HL-60/S4 treated with phorbol 12-myristate 13-acetate at 8.2 ng/mL for 4 days and 3 days (cell line): ENCODE measurements at regions not wholly inside any gene's neighbourhood (a gene's known extent, or its start where the extent isn't known, plus 50 kb on each side); places are given as distances from the start of the nearest gene placed in this dataset.
"Not testable (repeated sequence)": the region's sequence is repeated elsewhere in the genome, so short reads cannot be mapped to it uniquely, and the experiment has no call there.

Experiments
- in situ Hi-C: fragments of 300-500 bp; cut with MboI; formaldehyde crosslinking; loops from 2 replicates; pipeline ENCODE4 v1.15.0; 2022; ENCODE audit warnings: low sequenced_read_pairs

DNA sequence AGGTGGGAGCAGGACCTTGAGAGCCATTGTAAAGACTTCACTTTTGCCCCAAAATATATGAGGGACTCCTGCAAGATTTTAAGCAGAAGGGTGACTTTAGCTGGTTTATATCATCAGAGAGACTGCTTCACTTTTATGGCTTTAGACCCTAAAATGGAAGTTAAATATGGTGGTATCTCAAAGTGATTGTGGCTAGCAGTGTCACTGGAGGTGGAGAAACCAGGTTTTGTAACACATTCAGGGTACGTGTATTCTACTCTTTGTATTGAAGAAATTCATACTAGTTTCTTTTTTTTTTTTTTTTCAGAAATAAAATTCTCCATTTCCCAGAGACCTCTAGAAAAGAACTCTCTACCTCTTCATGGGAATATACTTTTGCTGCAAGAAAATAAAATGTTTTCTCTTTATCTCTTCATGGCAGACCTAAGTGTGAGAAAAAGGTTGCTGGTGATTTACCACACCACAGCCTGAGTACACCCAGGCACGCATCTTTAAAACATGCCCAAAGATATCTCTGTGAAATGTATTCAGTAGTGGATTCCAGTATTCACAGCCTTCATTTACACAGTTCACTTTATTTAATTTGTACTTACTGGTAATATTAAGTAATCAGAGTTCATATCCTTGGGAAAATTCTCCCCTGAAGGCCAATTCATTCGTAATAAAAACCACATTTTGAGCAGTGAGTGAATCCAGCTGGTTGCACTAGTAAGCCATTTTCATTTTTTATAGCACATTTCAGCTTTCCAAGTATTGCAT, 74.3 kb upstream of the GUCY1A1 start:
- in situ Hi-C loops, result no loop called here

DNA sequence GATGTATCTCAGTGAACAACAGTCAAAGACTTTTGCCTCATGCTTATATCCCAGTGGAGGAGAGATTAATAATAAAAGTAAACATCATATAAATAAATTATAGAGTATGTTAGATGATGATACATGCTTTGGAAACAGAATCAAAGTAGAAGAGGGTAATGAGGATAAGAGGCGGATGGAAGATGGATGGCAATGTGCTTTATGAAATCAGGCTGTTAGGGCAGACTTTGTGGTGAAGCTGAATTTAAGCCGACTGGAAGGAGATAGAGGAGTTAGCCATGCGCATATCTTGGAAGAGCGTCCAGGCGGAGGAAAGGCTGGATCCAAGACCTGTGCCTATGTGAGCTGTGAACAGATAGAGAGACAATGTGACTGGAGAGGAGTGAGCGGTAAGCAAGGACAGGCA, 74.9 kb upstream of the GUCY1A1 start:
- in situ Hi-C loops, result no loop called here

DNA sequence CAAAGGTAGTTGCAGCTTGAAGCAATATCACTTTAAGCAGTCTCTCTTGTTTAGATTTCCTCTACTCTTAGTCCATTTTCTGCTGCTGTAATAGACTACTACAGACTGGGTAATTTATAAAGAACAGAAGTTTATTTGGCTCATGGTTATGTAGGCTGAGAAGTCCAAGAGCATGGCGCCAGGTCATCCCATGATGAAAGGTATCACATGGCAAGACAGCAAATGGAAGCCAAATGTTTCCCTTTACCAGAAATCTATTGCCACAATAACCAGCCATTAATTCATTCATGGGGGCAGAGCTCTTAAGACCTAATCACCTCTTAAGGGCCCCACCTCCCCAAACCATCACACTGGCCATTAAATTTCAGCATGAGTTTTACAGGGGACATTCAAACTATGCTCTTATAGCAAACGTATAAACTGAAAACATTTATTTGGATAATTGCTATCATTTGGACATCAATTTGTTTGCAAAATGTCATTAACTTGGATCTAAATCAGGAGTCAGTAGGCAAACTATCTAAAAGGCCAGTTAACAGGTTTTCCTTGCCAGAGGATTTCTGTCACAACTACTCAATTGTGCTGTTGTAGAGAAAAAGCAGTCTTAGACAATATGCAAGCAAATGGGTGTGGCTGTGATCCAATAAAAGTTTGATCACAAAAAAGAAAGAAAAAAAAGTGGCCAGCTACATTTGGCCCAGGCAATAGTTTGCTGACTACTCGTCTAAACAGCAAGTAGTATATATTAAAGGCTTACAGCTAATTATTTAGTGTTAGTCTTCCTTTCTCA, 75.7 kb upstream of the GUCY1A1 start:
- in situ Hi-C loops, result no loop called here

DNA sequence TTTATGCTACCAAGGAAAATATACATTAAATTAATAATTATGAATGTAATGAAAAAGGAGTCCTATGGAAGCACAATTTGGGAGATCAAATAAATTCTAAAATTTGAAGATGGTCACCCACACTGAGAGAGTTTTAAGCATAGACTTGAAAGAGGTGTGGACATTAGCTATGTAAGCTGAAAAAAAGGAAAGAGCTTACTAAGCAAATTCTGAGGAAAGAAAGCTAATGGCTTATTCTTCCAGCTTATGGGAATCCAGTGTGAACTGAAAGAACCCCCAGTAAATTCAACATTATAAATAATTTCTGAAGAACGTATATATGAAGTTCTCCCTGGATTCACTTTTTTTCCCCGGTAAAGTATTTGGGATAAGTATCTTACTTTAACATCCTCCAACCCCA, 78.2 kb upstream of the GUCY1A1 start:
- in situ Hi-C loops, result no loop called here

DNA sequence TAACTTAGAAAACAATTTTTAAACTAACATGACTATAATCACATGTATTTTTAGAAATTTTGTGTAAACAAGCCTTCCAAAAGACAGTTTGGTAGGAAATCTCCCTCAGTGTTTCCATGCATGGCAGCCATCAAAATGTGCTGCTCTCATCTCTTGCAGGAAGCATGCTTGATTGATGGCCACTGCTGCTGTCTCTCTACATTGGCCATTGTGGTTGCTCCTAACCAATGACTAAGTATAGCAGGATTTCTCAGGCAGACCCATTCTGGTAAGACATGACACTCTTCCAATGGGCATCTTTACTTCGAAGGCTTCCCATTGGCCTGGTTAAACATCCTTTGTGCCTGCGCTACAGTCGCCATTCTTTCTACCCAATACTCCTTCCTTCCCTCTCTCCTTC, 78.9 kb upstream of the GUCY1A1 start:
- in situ Hi-C loops, result no loop called here

DNA sequence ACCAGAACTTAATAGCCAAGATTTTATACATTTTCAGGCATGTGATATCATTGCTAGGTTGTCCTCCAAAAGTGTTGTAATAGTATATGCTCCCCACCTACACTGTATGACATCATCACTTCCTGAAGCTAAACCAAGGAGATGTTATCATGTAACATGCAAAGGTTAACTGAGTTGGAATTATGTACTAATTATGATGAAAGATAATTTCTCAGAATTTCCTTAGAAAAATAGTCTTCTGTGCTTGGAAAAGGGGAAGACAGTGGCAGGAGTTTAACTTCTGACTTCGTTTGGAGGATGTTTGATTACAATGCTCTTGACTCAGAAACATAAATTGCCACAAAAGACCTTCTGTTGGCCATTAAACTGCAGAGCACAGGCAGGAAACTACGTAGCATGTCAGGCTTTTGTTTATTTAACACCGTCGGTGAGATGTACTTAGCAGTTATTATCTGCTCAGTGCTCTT, 83.6 kb upstream of the GUCY1A1 start:
- in situ Hi-C loops, result no loop called here

DNA sequence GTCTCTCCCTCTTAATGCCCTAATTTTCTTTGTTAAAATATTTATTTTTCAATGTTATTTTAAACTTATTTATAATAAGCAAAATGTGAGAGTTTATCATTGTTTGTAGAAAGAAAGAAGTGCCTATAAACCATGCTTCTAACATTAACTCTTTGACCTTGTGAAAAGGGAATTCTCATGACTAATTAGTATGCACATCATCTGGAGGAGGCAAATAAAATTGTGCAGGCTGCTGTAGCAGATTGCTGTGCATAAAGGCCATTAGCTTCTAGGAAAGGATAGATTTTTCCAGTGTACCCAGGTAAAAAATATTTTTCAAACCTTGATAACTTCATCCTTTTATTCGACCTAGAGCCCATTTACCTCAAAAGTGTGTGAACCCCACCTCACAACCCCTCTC, 84.6 kb upstream of the GUCY1A1 start:
- in situ Hi-C loops, result no loop called here

DNA sequence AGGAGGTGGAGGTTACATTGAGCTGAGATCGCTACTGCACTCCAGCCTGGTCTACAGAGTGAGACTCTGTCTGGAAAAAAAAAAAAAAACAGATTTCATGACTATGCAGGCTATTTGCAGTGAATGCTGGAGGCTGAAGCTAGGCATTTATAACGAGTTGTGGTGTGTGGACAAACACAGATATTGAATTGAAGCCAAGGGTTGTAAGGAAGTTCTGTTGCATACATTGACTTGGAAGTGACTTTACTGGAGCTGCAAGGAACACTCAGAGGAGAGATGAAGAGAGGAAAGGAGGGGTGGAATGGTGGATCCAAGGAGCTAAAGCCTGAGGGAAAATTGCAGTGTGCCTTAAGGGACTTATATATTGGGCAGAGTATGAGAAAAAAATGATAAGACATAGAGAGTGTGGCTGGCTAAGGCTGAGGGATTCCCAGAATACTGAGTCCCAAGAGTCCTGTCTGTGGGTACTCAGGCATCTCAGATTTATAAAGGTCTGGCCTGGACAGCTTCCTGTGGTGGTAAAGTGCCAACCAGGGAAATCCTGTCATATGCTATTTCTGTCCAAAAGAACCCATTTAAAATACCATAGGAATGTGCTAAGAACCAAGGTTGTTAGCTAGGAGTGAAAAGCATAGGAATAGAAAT, 87.8 kb upstream of the GUCY1A1 start:
- in situ Hi-C loops, result no loop called here

DNA sequence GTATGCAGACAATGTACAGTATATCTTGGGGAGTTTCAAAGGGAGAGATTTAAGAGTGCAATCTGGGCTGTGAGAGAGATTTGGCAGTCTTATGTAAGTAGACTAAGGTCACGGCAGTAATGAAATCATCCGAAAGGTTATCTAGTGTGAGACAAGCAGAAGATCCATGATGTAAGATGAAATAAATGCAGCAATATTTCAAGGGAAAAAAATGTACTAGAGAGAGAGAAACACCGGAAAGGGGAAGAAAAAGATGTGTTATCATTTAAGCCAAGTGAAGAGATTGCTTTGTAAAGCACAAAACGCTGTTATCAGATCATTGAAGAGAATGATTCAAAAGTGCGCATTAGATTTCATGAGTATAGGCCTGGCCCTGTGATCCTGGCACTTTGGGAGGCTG, 88.4 kb upstream of the GUCY1A1 start:
- in situ Hi-C loops, result no loop called here

DNA sequence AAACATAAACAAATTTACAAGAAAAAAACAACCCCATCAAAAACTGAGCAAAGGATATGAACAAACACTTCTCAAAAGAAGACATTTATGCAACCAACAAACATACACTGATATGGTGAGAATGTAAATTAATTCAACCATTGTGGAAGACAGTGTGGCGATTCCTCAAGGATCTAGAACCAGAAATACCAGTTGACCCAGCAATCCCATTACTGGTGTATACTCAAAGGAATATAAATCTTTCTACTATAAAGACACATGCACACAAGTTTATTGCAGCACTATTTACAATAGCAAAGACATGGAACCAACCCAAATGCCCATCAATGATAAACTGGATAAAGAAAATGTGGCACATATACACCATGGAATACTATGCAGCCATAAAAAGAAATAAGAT, 92.3 kb upstream of the GUCY1A1 start:
- in situ Hi-C loops, result not testable (repeated sequence)

DNA sequence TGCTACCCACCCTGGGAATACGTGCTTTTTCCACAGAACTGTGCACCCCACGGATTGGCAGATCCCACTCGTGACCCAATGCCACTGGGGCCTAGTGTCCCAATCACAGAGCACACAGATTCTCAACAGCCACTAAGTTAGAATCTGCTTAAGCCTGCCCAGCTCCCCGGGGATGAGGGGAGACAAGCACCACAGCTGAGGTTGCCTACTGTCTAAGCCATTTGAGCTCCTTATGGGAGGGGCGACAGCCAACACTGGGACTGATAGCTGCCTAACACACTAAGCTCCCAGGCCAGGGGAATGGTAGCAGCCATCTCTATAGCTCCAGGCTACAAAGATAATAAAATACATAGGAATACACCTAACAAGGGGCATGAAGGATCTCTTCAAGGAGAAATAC, 93.5 kb upstream of the GUCY1A1 start:
- in situ Hi-C loops, result no loop called here

DNA sequence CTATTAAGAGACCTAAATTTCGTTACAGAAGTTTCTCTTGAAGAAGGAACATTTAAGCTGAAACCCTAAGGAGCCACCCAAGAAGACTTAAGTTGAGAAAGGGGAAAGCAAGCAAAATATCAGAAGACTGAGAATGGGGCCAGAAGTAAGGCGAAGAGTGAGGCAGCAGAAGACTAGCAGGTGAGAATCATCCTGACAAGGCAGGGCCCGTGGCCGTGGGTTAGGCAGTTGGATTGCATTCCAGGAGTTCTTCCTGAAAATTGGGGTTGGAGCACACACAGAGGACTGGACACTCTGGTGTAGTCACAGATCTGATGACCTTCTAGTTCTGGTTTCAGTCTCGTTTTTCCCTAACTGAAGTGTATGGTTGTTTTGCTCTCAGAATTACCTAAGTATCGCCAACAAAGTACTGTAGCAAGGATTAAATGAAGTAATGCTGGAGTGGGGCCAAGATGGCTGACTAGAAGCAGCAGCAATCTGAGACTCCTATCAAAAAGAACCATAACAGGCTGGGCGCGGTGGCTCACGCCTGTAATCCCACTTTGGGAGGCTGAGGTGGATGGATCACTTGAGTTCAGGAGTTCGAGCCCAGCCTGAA, 94.4 kb upstream of the GUCY1A1 start:
- in situ Hi-C loops, result no loop called here

DNA sequence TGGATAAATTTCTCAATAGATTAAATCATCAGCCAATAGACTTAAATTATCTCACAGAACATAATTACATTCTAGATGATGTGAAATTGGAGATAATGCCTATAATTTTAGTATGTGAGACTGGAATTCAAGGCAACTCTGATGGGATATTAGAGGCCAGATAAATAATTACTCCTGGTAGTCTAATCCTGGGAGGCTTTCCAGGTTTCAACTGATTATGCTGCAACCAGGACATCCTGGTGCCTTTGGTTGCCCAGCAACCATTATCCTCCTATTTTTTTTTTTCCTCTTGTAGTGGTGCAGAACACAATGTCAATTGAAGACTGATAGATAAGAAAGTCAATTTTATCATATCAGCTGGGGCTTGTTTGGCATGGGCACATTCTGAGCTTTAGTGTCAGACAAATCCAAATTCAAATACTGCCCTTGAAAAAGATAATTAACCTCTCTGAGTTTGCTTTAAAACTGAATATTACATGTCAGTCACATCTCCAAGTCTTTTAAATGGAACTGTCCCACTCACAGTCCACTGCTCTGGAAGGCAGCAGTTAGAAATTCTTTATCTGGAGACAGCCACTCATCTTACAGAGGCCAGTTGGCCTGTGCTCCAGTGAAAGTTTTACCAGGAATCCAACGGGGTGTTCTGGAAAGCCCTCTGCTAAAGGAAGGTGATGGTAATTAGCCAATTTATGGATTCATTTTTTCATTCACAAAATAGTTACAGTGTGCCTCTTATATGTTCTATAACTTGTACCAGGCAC, 95.3 kb upstream of the GUCY1A1 start:
- in situ Hi-C loops, result no loop called here

DNA sequence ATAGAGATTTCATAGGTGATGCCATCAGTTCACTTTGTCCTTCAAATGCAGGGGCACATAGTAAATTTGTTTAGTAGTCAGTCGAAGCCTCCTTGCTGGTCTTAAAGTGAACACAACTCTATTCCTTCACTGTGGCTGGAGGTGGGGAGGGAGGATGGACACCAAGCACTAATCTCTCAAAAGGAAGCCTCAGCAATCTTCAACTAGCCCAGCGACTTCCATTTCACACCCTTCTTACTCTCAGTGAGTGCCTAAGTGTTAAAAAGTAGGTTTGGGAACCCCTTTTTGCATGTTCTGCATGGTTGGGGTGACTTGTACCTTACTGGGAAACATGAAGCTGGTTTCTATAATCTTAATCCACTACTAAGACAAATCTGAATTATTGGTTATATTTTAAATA, 96.0 kb upstream of the GUCY1A1 start:
- in situ Hi-C loops, result no loop called here

DNA sequence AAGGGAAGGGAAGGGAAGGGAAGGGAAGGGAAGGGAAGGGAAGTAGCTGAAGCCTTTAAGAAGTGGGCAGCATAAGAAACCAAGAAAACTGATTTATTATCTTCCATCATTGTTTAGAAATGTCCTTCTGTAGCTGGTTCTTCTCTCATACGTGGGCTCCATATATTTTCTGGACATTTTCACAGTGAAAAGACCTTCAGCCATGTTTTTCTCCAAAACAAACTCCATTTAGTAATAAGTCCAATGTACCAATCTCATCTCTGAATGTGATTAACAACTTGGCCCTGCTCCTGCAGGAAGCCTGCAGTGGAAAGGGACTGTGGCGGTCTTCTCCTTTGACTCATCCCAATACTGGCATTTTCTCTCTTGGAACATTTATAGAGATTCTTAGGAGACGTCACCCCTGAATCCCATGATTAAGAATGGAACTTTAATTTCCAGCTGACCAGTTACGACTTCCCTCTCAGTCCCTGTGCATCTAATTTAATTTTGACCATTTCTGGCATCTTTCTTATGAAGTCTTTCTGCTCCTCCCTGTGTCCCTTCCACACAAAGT, 96.6 kb upstream of the GUCY1A1 start:
- in situ Hi-C loops, result no loop called here

DNA sequence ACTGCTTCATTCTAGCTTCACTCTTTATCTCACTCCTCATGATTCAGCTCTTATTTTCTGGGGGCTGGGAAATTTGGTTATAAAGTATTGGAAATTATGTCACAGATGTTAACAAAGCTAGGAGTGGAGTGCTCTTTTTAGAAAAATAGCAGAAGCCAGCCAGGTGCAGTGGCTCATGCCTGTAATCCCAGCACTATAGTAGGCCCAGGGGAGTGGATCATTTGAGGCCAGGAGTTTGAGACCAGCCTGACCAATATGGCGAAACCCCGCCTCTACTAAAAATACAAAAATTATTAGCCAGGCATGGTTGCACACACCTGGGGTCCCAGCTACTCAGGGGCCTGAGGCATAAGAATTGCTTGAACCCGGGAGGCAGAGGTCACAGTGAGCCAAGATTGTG, 97.2 kb upstream of the GUCY1A1 start:
- in situ Hi-C loops, result no loop called here

DNA sequence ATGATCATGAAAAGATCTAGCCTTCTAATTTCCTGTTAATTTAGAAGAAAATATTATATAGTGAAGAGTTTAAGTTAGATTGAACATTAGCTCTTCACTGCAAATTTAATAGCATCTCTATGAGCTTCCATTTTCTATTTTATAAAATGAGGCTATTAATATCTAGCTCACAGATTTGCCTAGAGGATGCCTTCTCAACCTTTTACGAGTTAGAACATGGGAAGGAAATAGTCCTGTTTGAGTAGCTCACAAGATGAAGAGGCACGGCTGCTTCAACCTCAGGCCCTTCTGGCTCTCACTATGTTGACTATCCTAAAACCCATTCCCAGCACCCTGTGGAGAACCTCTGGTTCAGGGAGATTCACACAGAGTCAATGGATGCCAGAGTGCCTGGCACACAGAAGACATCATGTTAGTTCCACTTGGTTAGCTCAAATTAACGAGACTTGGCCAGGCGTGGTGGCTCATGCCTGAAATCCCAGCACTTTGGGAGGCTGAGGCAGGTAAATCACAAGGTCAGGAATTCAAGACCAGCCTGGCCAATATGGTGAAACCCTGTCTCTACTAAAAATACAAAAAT, 97.9 kb upstream of the GUCY1A1 start:
- in situ Hi-C loops, result no loop called here

DNA sequence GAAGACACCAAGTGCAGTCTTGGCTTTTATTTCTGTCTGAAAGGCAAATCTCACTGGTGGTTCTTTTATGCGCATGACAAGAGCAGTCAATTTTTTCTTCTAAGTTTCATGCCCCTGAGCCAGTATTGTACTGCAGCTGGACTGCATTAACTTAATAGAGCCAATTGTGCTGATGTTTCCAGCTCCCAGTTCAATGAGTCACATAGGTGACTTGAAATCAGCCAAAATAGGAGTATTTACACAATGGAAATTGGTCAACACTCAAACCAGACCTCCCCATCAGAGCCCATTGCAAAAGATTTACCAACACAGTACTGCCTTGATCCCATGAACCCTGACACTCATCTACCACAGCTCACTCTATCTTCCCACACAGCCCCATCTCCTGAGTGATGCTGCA, 100.3 kb upstream of the GUCY1A1 start:
- in situ Hi-C loops, result no loop called here

DNA sequence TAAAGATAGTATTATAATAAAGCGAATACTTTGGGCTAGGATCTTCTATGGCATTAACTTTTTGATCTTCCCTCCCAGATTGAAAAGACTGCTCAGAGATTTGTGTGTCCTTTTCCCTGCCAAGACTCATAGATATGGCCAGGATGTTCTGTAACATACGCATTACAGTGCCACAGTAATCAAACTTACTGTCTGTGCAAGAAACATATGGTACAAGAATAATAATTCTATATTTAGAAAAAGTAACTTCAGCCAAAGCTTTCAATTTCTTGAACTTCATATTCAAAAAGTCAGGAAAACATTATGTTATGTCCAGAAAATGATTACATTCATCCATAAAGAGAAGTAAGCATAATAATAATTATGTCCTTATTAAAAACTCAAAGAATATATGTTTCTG, 100.9 kb upstream of the GUCY1A1 start:
- in situ Hi-C loops, result no loop called here

DNA sequence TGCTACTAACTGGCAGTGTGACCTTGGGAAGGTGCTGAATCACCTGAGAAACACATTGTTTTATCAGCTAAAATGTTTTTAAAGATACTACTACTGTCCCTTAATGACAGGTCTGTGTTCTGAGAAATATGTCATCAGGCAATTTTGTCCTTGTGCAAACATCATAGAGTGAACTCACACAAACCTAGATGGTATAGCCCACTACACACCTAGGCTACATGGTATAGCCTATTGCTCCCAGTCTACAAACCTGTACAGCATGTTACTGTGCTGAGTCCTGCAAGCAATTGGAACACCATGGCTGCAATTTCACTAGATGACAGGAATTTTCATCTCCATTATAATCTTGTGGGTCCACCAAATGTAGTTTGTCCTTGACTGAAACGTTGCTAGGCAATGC, 101.3 kb upstream of the GUCY1A1 start:
- in situ Hi-C loops, result no loop called here
